A549 (cell line): ENCODE measurements at regions not wholly inside any gene's neighbourhood (a gene's known extent, or its start where the extent isn't known, plus 50 kb on each side); places are given as distances from the start of the nearest gene placed in this dataset.

ENCODE experiments used
- BCL3 ChIP-seq: fragments of >200 bp; sonication (Bioruptor Twin); formaldehyde crosslinking; IDR thresholded peaks from 3 replicates; pipeline ENCODE4 v1.6.1; 2016
- BHLHE40 ChIP-seq: IDR thresholded peaks from 2 replicates; pipeline ENCODE4 v1.6.1; 2012; ENCODE audit warnings: low read depth, low read length, inconsistent platforms
- CTCF ChIP-seq: fragments of >200 bp; sonication (Bioruptor Twin); formaldehyde crosslinking; IDR thresholded peaks from 3 replicates; pipeline ENCODE4 v1.5.1; 2016
- EP300 ChIP-seq, 2 experiments: fragments of >200 bp; sonication (Bioruptor Twin); formaldehyde crosslinking; IDR thresholded peaks; 2 replicates in 1 of 2; 3 replicates in 1 of 2; pipeline ENCODE4 v1.6.1; 2016 to 2017
- HEYL ChIP-seq: fragments of 250-450 bp; sonication (Bioruptor Pico); IDR thresholded peaks from 2 replicates; pipeline ENCODE4 v1.8.0; 2021; ENCODE audit warnings: mild to moderate bottlenecking, moderate library complexity
- MAFK ChIP-seq: fragments of 450-650 bp; IDR thresholded peaks from 2 replicates; pipeline ENCODE4 v1.6.1; 2014; ENCODE audit not compliant: partially characterized antibody
- MAX ChIP-seq: IDR thresholded peaks from 2 replicates; pipeline ENCODE4 v1.6.1; 2012
- MAZ ChIP-seq: fragments of 150-350 bp; IDR thresholded peaks from 2 replicates; pipeline ENCODE4 v1.6.1; 2014; ENCODE audit warnings: antibody characterized with exemption, low read depth, low read length, borderline replicate concordance
- PHF8 ChIP-seq: fragments of 200-600 bp; sonication (generic); IDR thresholded peaks from 2 replicates; pipeline ENCODE4 v1.6.1; 2016; ENCODE audit warnings: low read depth, mild to moderate bottlenecking, antibody characterized with exemption, moderate library complexity, borderline replicate concordance
- POLR2A ChIP-seq: IDR thresholded peaks from 2 replicates; pipeline ENCODE4 v1.6.1; 2012; ENCODE audit warnings: mild to moderate bottlenecking, low read length
- RCOR1 ChIP-seq: fragments of 150-350 bp; IDR thresholded peaks from 2 replicates; pipeline ENCODE4 v1.6.1; 2014; ENCODE audit warnings: antibody characterized with exemption, low read length, low read depth
- RFX5 ChIP-seq: fragments of 450-650 bp; IDR thresholded peaks from 2 replicates; pipeline ENCODE4 v1.7.1; 2014; ENCODE audit warnings: antibody characterized with exemption, mild to moderate bottlenecking, moderate library complexity
- USF2 ChIP-seq: fragments of 450-650 bp; IDR thresholded peaks from 2 replicates; pipeline ENCODE4 v1.6.1; 2014; ENCODE audit warnings: antibody characterized with exemption

- TF ChIP-seq CTCF (no peak), USF2 (no peak), POLR2A (no peak), EP300 (IDR thresholded peaks at IDR 0.05) (no peak), RFX5 (no peak), MAX (no peak), HEYL (CRISPR knock-in tag) (no peak), MAZ (no peak), BCL3 (no peak), RCOR1 (no peak), PHF8 (no peak), MAFK (no peak), BHLHE40 (no peak)
Observed at GRCh38 chr10:36638462-36639155, 486.8 kb upstream of the ANKRD30A start.
